Keratinocyte (primary cell): ENCODE measurements at regions not wholly inside any gene's neighbourhood (a gene's known extent, or its start where the extent isn't known, plus 50 kb on each side); places are given as distances from the start of the nearest gene placed in this dataset.

Experiments
- DNase-seq: peaks from one replicate; pipeline ENCODE4 v3.0.0-alpha.2; 2011; ENCODE audit warnings: low read depth, missing footprints, low spot score
- FAIRE-seq: peaks from 2 replicates; lab custom pipeline; 2011; peaks lifted over from hg19 to GRCh38; lab: Jason Lieb, UNC
- H2AFZ ChIP-seq: 2 replicates; pipeline ENCODE4 v1.6.0; 2012; ENCODE audit warnings: low read length, control low read depth, inconsistent platforms; ENCODE audit not compliant: control insufficient read depth
- H3K27ac ChIP-seq: 2 replicates; pipeline ENCODE4 v1.5.1; 2011; ENCODE audit warnings: low read length; ENCODE audit not compliant: control insufficient read depth, insufficient read depth
- H3K27me3 ChIP-seq: 3 replicates; pipeline ENCODE4 v1.6.0; 2011; ENCODE audit warnings: low read length; ENCODE audit not compliant: control insufficient read depth, insufficient read depth; ENCODE audit errors: extremely low read depth
- H3K36me3 ChIP-seq, 2 experiments: 2 replicates in 1 of 2; 3 replicates in 1 of 2; pipeline ENCODE4 v1.5.1; 2011; ENCODE audit warnings: low read length in 2 of 2, mild to moderate bottlenecking in 1 of 2; ENCODE audit not compliant: control insufficient read depth in 2 of 2, insufficient read depth in 2 of 2; ENCODE audit errors: extremely low read depth in 1 of 2
- H3K4me1 ChIP-seq: 3 replicates; pipeline ENCODE4 v1.5.1; 2011; ENCODE audit warnings: low read length; ENCODE audit not compliant: control insufficient read depth, insufficient read depth; ENCODE audit errors: extremely low read depth
- H3K4me2 ChIP-seq: 3 replicates; pipeline ENCODE4 v1.6.0; 2011; ENCODE audit warnings: low read depth, low read length; ENCODE audit not compliant: control insufficient read depth, insufficient read depth; ENCODE audit errors: extremely low read depth
- H3K4me3 ChIP-seq, 3 experiments: fragments of 200-600 bp in 1 of 3; sonication (generic) in 1 of 3; 2 replicates in 2 of 3; 3 replicates in 1 of 3; pipeline ENCODE4 v1.5.1; 2011 to 2016; ENCODE audit warnings: low read length in 3 of 3, mild to moderate bottlenecking in 3 of 3, control low read depth in 2 of 3, inconsistent platforms in 1 of 3, low read depth in 1 of 3, mixed read lengths in 1 of 3, mixed run types in 1 of 3, moderate library complexity in 1 of 3; ENCODE audit not compliant: control insufficient read depth in 2 of 3, insufficient read depth in 2 of 3; ENCODE audit errors: extremely low read depth in 1 of 3
- H3K79me2 ChIP-seq: 2 replicates; pipeline ENCODE4 v1.6.0; 2012; ENCODE audit warnings: low read length; ENCODE audit not compliant: control insufficient read depth, insufficient read depth
- H3K9ac ChIP-seq: 3 replicates; pipeline ENCODE4 v1.6.0; 2011; ENCODE audit warnings: low read length; ENCODE audit not compliant: control insufficient read depth, insufficient read depth; ENCODE audit errors: extremely low read depth
- H3K9me1 ChIP-seq: 3 replicates; pipeline ENCODE4 v1.6.0; 2011; ENCODE audit warnings: low read length; ENCODE audit not compliant: control insufficient read depth, insufficient read depth; ENCODE audit errors: extremely low read depth
- H3K9me3 ChIP-seq: 2 replicates; pipeline ENCODE4 v1.5.1; 2012; ENCODE audit warnings: low read depth, low read length; ENCODE audit not compliant: control insufficient read depth
- H4K20me1 ChIP-seq: 3 replicates; pipeline ENCODE4 v1.6.0; 2011; ENCODE audit warnings: low read length; ENCODE audit not compliant: control insufficient read depth, insufficient read depth; ENCODE audit errors: extremely low read depth
- CTCF ChIP-seq, 3 experiments: IDR thresholded peaks in 1 of 3; conservative IDR thresholded peaks in 1 of 3; optimal IDR thresholded peaks in 1 of 3; 2 replicates in 2 of 3; 3 replicates in 1 of 3; pipeline versions ENCODE3 to v1.5.1; 2011; ENCODE audit warnings: low read length in 3 of 3, mild to moderate bottlenecking in 3 of 3, moderate library complexity in 2 of 3, control low read depth in 1 of 3, inconsistent platforms in 1 of 3; ENCODE audit not compliant: insufficient read depth in 2 of 3; ENCODE audit errors: extremely low read depth in 1 of 3
- EZH2 ChIP-seq: IDR thresholded peaks from one replicate; pipeline ENCODE4 v1.6.1; 2012; ENCODE audit warnings: inconsistent platforms, mild to moderate bottlenecking, low read length, moderate library complexity
- dilution Hi-C: fragments of 300-500 bp; cut with MboI; formaldehyde crosslinking; loops from one replicate; pipeline ENCODE4 v1.7.0; 2020; ENCODE audit warnings: low sequenced_read_pairs; ENCODE audit not compliant: extremely low pct_ligation_motif_present

- Histone ChIP-seq H3K27ac (no peak overlapping the region), H3K79me2 (no peaks in the 10 kb centered on the region), H3K4me1 (no peaks in the 10 kb centered on the region), H3K9me3 (no peaks in the 10 kb centered on the region), H3K36me3 (no peaks in the 10 kb centered on the region), H3K4me2 (no peak overlapping the region), H3K9me1 (no peaks in the 10 kb centered on the region), H3K27me3 (no peaks in the 10 kb centered on the region), H3K9ac (no peak overlapping the region), H4K20me1 (no peaks in the 10 kb centered on the region), H3K4me3 (no peak overlapping the region), H2AFZ (no peak overlapping the region)
- dilution Hi-C loops: no loop called here
- DNase-seq (no peak), FAIRE-seq (no peak)
- TF ChIP-seq CTCF (optimal IDR thresholded peaks at IDR 0.05 in 1 of 3, IDR thresholded peaks at IDR 0.05 in 1 of 3, conservative IDR thresholded peaks at IDR 0.05 in 1 of 3; ENCODE audit: extremely low read depth in 1 of 3, insufficient read depth in 2 of 3, low read length in 3 of 3): no peak
- TF ChIP-seq EZH2: no peak
Measured at GRCh38 chr2:76437564-76437963, 726.8 kb upstream of the GCFC2 start.

- no peaks in the 10 kb centered on the region for H3K27me3 ChIP-seq
- H3K4me1 ChIP-seq: no peaks in the 10 kb centered on the region
- no peaks in the 10 kb centered on the region for H3K79me2 ChIP-seq
- H2AFZ ChIP-seq: no peak overlapping the region
- DNase-seq (no peak), FAIRE-seq (no peak)
- dilution Hi-C loops: no loop called here
- no peaks in the 10 kb centered on the region for H3K36me3 ChIP-seq
- TF ChIP-seq EZH2: no peak
- TF ChIP-seq CTCF (optimal IDR thresholded peaks at IDR 0.05 in 1 of 3, IDR thresholded peaks at IDR 0.05 in 1 of 3, conservative IDR thresholded peaks at IDR 0.05 in 1 of 3; ENCODE audit: extremely low read depth in 1 of 3, insufficient read depth in 2 of 3, low read length in 3 of 3): no peak
- H4K20me1 ChIP-seq: no peaks in the 10 kb centered on the region
- no peaks in the 10 kb centered on the region for H3K9me1 ChIP-seq
- H3K4me2 ChIP-seq: no peak overlapping the region
- H3K9ac ChIP-seq: no peak overlapping the region
- H3K4me3 ChIP-seq: no peak overlapping the region
- H3K9me3 ChIP-seq: no peaks in the 10 kb centered on the region
- H3K27ac ChIP-seq: no peak overlapping the region
Measured at GRCh38 chr2:76429374-76429773, 718.7 kb upstream of the GCFC2 start.
